ENCODE measurements at regions not wholly inside any gene's neighbourhood (a gene's known extent, or its start where the extent isn't known, plus 50 kb on each side); places are given as distances from the start of the nearest gene placed in this dataset.

- Histone ChIP-seq H2AFZ (ENCODE audit: low read length) (no peak overlapping the region), H3K4me2 (ENCODE audit: low read length) (no peak overlapping the region), H3K4me3 (ENCODE audit: low read length) (no peak overlapping the region), H3K9me2 (replicated peaks; ENCODE audit: low read length) (no peaks in the 10 kb centered on the region), H3K4me1 (ENCODE audit: insufficient read depth, low read length) (no peaks in the 10 kb centered on the region), H3K9ac (ENCODE audit: low read length) (no peak overlapping the region), H3K9me3 (ENCODE audit: low read length) (no peaks in the 10 kb centered on the region), H3K36me3 (ENCODE audit: low read depth, low read length) (no peaks in the 10 kb centered on the region), H4K20me1 (ENCODE audit: low read length) (no peaks in the 10 kb centered on the region), H3F3A (ENCODE audit: low read length, unreplicated experiment) (no peaks in the 10 kb centered on the region), H3K79me2 (ENCODE audit: low read length) (no peaks in the 10 kb centered on the region), H3K27ac (ENCODE audit: low read length) (no peak overlapping the region), H3K27me3 (ENCODE audit: low read length) (peaks cover 50% of the 10 kb centered on the region)
- ATAC-seq (no peak), DNase-seq (no peak)
- ChIA-PET POLR2A (ENCODE audit: unreplicated experiment) (no interaction called here), CTCF (no interaction called here)
- BruUV-seq (replicated peaks): no TSS peak
- intact Hi-C loops (cut with micrococcal nuclease): no loop called here
- TF ChIP-seq EZH2 (IDR thresholded peaks at IDR 0.05; ENCODE audit: low read length, unreplicated experiment): no peak
- TF ChIP-seq CTCF (conservative IDR thresholded peaks at IDR 0.05; ENCODE audit: low read depth, low read length): no peak
- no peak for TF ChIP-seq EZH2phosphoT487 (IDR thresholded peaks at IDR 0.05; ENCODE audit: borderline replicate concordance, low read length)
These were observed 179.6 kb downstream of the TBX5 start for GRCh38 chr12:114226241-114226928.

- Histone ChIP-seq H3K36me3 (ENCODE audit: low read depth, low read length) (no peaks in the 10 kb centered on the region), H3K9me3 (ENCODE audit: low read length) (no peaks in the 10 kb centered on the region), H3F3A (ENCODE audit: low read length, unreplicated experiment) (no peaks in the 10 kb centered on the region), H3K4me3 (ENCODE audit: low read length) (no peak overlapping the region), H3K9me2 (replicated peaks; ENCODE audit: low read length) (no peaks in the 10 kb centered on the region), H2AFZ (ENCODE audit: low read length) (no peak overlapping the region), H4K20me1 (ENCODE audit: low read length) (no peaks in the 10 kb centered on the region), H3K79me2 (ENCODE audit: low read length) (no peaks in the 10 kb centered on the region), H3K27ac (ENCODE audit: low read length) (no peak overlapping the region), H3K4me1 (ENCODE audit: insufficient read depth, low read length) (no peaks in the 10 kb centered on the region), H3K27me3 (ENCODE audit: low read length) (peaks cover 41% of the 10 kb centered on the region), H3K9ac (ENCODE audit: low read length) (no peak overlapping the region), H3K4me2 (ENCODE audit: low read length) (no peak overlapping the region)
- TF ChIP-seq CTCF (conservative IDR thresholded peaks at IDR 0.05; ENCODE audit: low read depth, low read length): 0 out of 2 replicates have a peak, but pooled peaks have one; percentile 12
- TF ChIP-seq EZH2 (IDR thresholded peaks at IDR 0.05; ENCODE audit: low read length, unreplicated experiment): no peak
- intact Hi-C loops (cut with micrococcal nuclease): no loop called here
- no peak for ATAC-seq
- peak; percentile 25 for DNase-seq
- POLR2A ChIA-PET (ENCODE audit: unreplicated experiment): no interaction called here
- BruUV-seq (replicated peaks): no TSS peak
- CTCF ChIA-PET: no interaction called here
These were observed 183.8 kb downstream of the TBX5 start for GRCh38 chr12:114221957-114222630.

- Histone ChIP-seq H3K36me3 (ENCODE audit: low read depth, low read length) (no peaks in the 10 kb centered on the region), H3K9me2 (replicated peaks; ENCODE audit: low read length) (no peaks in the 10 kb centered on the region), H3K9me3 (ENCODE audit: low read length) (no peaks in the 10 kb centered on the region), H3F3A (ENCODE audit: low read length, unreplicated experiment) (no peaks in the 10 kb centered on the region), H3K4me3 (ENCODE audit: low read length) (no peak overlapping the region), H3K4me2 (ENCODE audit: low read length) (no peak overlapping the region), H4K20me1 (ENCODE audit: low read length) (no peaks in the 10 kb centered on the region), H3K79me2 (ENCODE audit: low read length) (no peaks in the 10 kb centered on the region), H3K4me1 (ENCODE audit: insufficient read depth, low read length) (no peaks in the 10 kb centered on the region), H2AFZ (ENCODE audit: low read length) (no peak overlapping the region), H3K9ac (ENCODE audit: low read length) (no peak overlapping the region), H3K27ac (ENCODE audit: low read length) (no peak overlapping the region), H3K27me3 (ENCODE audit: low read length) (peaks cover 39% of the 10 kb centered on the region)
- TF ChIP-seq CTCF (conservative IDR thresholded peaks at IDR 0.05; ENCODE audit: low read depth, low read length) (no peak), EZH2phosphoT487 (IDR thresholded peaks at IDR 0.05; ENCODE audit: borderline replicate concordance, low read length) (no peak), EZH2 (IDR thresholded peaks at IDR 0.05; ENCODE audit: low read length, unreplicated experiment) (no peak)
- intact Hi-C loops (cut with micrococcal nuclease): no loop called here
- DNase-seq (no peak), ATAC-seq (no peak)
- POLR2A ChIA-PET (ENCODE audit: unreplicated experiment): no interaction called here
- CTCF ChIA-PET: no interaction called here
- no TSS peak for BruUV-seq (replicated peaks)
These were observed 184.7 kb downstream of the TBX5 start for GRCh38 chr12:114221136-114221833.
